Right lobe of liver (tissue), 4 donors: ENCODE measurements at regions not wholly inside any gene's neighbourhood (a gene's known extent, or its start where the extent isn't known, plus 50 kb on each side); places are given as distances from the start of the nearest gene placed in this dataset.

Experiments
- POLR2A ChIP-seq: fragments of 450-650 bp; IDR thresholded peaks from one replicate; pipeline ENCODE4 v1.6.1; 2017; ENCODE audit warnings: antibody characterized with exemption, mild to moderate bottlenecking
- TF ChIP-seq, protein P1 (sequence below), 4 donors: fragments of 200-600 bp in 3 of 4; fragments of 450-650 bp in 1 of 4; IDR thresholded peaks; one replicate each; pipeline versions ENCODE4 v1.5.1 to v1.8.0; 2016 to 2022; ENCODE audit warnings: antibody characterized with exemption in 4 of 4, mild to moderate bottlenecking in 2 of 4
- donor health status: DM: no; HTN: no; CAD: no.
- donor health status: DM: no; HTN: no; CAD: no.
- donor health status: DM: no; HTN: yes; CAD: no.

GRCh38 chr11:64448599-64449380, 89.8 kb downstream of the RPS6KA4 start:
- TF ChIP-seq, protein P1, sequence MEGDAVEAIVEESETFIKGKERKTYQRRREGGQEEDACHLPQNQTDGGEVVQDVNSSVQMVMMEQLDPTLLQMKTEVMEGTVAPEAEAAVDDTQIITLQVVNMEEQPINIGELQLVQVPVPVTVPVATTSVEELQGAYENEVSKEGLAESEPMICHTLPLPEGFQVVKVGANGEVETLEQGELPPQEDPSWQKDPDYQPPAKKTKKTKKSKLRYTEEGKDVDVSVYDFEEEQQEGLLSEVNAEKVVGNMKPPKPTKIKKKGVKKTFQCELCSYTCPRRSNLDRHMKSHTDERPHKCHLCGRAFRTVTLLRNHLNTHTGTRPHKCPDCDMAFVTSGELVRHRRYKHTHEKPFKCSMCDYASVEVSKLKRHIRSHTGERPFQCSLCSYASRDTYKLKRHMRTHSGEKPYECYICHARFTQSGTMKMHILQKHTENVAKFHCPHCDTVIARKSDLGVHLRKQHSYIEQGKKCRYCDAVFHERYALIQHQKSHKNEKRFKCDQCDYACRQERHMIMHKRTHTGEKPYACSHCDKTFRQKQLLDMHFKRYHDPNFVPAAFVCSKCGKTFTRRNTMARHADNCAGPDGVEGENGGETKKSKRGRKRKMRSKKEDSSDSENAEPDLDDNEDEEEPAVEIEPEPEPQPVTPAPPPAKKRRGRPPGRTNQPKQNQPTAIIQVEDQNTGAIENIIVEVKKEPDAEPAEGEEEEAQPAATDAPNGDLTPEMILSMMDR (IDR thresholded peaks at IDR 0.05), result peak; percentile 74 to 91 (median 87)
- TF ChIP-seq POLR2A, result no peak
